ENCODE measurements at regions not wholly inside any gene's neighbourhood (a gene's known extent, or its start where the extent isn't known, plus 50 kb on each side); places are given as distances from the start of the nearest gene placed in this dataset.
"Not testable (repeated sequence)": the region's sequence is repeated elsewhere in the genome, so short reads cannot be mapped to it uniquely, and the experiment has no call there.

DNA sequence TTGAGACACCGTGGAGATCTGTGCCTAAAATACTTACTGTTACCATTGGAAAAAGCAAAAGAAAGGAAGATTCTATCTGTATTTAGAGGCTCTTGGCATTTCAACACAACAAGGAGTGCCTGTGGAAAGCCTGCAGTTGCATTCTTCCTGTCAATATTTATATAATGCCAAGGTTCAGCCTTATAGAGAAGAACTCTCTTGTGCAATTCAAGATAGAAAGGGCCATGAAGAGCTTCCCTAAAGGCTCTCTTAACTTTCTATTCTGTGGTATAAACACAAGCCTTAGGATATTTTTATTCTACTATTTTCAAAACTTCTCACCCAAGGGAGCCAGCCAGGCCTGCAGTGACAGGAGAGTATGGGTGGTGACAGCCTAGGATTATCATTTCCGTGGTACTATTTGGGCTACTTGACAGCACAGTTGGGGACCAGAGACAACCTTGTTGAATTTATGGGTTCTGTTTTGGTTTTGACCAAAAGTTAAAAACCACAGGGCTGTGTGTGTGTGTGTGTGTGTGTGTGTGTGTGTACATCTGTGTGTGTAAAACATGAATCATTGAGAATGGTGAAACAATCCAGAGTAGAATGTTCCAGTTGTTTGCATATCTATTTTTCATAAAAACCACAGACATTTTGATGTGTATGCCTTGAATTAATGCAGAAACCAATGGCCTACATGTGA is 700.9 kb upstream of the SLC35B3 start:
- DNase-seq, result no peak

- DNase-seq, result no peak
Observed at GRCh38 chr6:9131616-9132015, 696.3 kb upstream of the SLC35B3 start.

DNA sequence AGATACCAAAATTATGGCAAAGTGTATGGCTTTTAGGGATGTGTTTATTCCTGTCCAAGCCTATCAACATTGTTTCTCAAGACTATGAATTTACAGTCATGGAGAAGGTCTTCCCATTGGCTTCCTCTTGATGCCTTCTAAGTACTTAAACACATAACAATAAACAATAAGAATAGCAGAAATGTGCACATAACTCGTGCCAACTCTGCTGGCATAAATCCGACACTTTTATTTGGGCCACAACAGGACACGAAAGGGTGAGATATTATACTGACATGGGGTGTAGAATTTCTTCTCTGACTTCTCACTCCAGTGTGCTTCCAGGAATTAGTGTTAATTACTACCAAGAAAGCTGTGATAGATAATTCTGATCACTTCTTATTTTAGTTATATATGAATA is 695.9 kb upstream of the SLC35B3 start:
- DNase-seq, result no peak

DNA sequence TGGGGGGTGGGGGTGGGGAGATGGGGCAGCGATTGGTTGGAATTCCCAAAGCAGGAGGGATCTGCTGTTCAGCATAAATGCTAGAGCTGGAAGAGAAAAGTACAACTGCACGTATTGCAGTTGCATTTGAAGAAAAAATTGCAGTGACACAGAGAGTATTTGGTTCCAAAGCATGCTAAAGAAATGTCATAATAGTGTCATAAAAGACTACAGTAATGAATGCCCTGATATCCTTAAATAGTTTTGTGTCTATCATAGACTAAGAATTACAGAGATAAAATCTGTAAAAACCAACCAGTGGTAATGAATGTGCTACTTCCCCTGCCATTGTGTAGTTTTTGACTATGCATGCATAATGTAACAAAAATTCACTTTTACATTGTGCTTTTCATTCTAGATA is 693.6 kb upstream of the SLC35B3 start:
- no peak for DNase-seq

- DNase-seq, result no peak
Observed at GRCh38 chr6:9126878-9127560, 691.7 kb upstream of the SLC35B3 start.

- DNase-seq, result not testable (repeated sequence)
Observed at GRCh38 chr6:9126034-9126433, 690.7 kb upstream of the SLC35B3 start.

DNA sequence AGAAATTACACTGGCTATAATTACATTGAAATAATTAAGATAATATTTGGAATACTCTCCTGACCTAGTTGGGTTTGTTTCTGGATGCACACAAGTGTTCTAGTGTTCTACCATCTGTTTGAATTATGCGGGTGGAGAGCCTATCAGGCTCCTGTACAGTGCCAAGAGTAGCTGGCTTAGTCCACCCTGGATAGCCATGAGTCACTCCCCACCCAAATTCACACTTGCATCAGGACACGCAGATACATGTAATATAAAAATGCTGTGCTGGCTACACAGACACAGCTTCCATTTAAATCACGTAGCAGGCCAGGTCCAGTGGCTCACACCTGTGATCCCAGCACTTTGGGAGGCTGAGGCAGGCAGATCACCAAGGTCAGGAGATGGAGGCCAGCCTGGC is 686.2 kb upstream of the SLC35B3 start:
- DNase-seq, result no peak

DNA sequence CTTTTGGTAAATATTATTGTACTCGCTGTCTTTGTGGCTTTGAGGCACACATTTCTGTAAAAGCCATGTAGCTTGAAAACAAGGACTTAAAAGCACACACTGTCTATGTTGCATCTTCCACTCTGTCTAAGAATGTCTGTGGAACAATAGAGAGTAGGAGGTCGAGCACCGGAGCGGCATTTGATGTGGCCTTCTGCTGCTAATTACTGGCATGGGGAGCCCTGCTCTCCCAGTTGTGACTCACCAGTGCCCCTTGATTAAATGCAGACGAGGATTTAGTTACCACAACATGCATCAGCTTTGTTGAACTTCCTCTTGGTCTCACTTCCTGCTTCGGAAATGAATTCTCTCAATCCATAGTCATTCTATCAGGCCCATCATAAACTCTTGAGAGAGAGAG is 680.7 kb upstream of the SLC35B3 start:
- no peak for DNase-seq

- DNase-seq, result no peak
Observed at GRCh38 chr6:9112544-9112943, 677.2 kb upstream of the SLC35B3 start.

DNA sequence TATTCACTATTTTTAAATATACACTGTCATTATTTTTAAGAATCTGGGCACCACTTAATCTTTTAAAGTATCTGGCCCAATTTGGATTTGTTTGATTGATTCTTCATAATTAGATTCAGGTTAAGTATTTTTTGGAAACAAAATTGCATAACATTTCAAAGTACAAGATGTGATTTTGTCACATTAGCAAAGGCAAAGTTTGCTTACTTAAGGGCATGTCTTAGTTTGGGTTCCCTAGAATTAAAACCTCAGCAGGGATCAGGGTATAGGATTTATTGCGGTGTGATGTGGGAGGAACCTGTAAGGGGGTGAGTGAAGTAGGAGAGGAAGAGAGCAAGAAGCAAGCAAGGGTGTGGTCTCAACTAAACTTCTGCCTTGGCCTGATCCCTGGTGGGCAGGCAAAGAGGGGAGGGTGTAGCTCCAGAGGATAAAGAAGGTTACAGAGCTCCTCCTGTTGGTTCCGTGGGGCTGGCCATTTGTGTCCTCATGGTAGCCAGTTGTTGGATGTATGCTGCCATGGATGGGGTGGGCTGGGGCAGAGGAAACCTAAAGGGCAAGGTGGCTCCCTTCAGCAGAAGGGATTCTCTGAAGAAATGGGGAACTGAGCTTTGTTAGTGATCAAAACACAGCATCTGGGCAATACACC is 668.7 kb upstream of the SLC35B3 start:
- no peak for DNase-seq

GRCh38 chr6:9101920-9102319 is 666.6 kb upstream of the SLC35B3 start:
- no peak for DNase-seq

- DNase-seq, result no peak
Observed at GRCh38 chr6:9100869-9101580, 665.7 kb upstream of the SLC35B3 start.

GRCh38 chr6:9095729-9096128 is 660.4 kb upstream of the SLC35B3 start:
- no peak for DNase-seq

GRCh38 chr6:9095137-9095536 is 659.8 kb upstream of the SLC35B3 start:
- DNase-seq, result no peak

GRCh38 chr6:9089724-9090123 is 654.4 kb upstream of the SLC35B3 start:
- DNase-seq, result no peak

GRCh38 chr6:9087470-9087869 is 652.1 kb upstream of the SLC35B3 start:
- DNase-seq, result peak; percentile 14 to 67

GRCh38 chr6:9086331-9086730 is 651.0 kb upstream of the SLC35B3 start:
- no peak for DNase-seq

DNA sequence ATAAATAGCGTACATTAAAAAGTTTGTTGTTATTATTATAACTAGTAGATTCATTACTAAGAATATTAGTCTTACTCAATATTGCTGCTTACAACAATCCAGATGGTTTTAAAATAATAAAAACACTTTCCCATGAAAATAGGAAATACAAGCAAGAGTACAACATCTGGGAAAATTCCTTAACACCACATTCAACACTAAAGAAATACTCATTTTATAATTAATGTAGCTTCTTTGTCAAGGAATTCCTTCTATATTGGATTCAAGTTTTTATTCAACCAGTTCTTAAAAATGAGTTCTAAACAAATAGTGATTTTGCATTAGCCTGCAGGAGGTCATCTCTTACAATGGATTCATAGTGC is 650.3 kb upstream of the SLC35B3 start:
- DNase-seq, result no peak

GRCh38 chr6:9085054-9085708 is 649.8 kb upstream of the SLC35B3 start:
- peak; percentile 0 to 17 for DNase-seq

DNA sequence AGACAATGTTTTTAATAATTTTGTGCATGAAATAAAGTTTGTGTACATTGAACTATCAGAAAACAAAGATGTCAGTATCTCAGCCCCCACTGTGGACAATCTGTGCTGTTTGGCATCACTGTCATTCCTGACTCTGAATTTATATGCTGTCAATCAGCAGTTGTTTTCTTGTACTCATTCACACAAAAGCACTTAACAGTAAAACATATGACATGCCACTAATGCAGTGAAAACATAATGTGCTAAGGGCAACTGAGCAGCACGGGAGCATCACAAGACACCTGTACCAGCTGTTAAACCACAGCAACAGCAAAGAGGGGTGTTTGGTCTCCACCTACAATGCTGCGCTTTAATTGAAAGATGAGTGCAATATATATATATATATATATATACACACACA is 647.8 kb upstream of the SLC35B3 start:
- DNase-seq, result peak; percentile 27 to 65

GRCh38 chr6:9066726-9067125 is 631.4 kb upstream of the SLC35B3 start:
- DNase-seq, result no peak

DNA sequence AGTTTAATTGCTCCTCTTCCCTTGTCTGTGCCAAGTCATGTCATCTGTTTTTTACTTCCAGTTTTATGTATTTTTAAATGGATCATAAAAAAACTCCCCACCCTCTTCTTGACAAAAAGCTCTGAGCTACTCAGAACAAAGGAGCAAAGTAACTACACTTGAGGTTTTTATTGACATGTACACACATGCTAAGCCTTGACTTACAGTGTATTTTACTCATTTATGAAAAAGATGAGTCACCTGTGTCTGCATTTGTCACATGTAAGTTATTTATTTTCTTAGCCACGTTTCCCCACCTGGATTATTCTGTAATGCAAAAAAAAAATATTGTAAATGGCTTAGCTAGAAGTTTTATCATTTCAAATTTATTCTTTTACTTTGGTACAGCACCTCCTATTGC is 628.8 kb upstream of the SLC35B3 start:
- no peak for DNase-seq

- DNase-seq, result no peak
Observed at GRCh38 chr6:9062596-9062995, 627.3 kb upstream of the SLC35B3 start.
